ENCODE measurements at regions not wholly inside any gene's neighbourhood (a gene's known extent, or its start where the extent isn't known, plus 50 kb on each side); places are given as distances from the start of the nearest gene placed in this dataset.

GRCh38 chr16:52634528-52634927 is 87.6 kb upstream of the TOX3 start:
- TF ChIP-seq CTCF (IDR thresholded peaks at IDR 0.05; ENCODE audit: insufficient read depth, low read length, poor library complexity, severe bottlenecking) = no peak
- TF ChIP-seq EZH2phosphoT487 (conservative IDR thresholded peaks at IDR 0.05; ENCODE audit: low read length) = no peak

Measured in SU-DHL-6 (cell line).